GM23248 (cell line): ENCODE measurements at regions not wholly inside any gene's neighbourhood (a gene's known extent, or its start where the extent isn't known, plus 50 kb on each side); places are given as distances from the start of the nearest gene placed in this dataset.

Experiments
- DNase-seq: peaks from one replicate; pipeline ENCODE4 v3.0.0-alpha.2; 2015
- H2AFZ ChIP-seq: fragments of 200-600 bp; sonication (generic); 2 replicates; pipeline ENCODE4 v1.6.1; 2016; ENCODE audit warnings: antibody characterized with exemption
- H3F3A ChIP-seq: fragments of 200-600 bp; sonication (generic); 2 replicates; pipeline ENCODE4 v1.6.1; 2016; ENCODE audit warnings: mild to moderate bottlenecking, antibody characterized with exemption, mixed run types; ENCODE audit not compliant: insufficient read depth
- H3K27ac ChIP-seq: fragments of 200-600 bp; sonication (generic); 2 replicates; pipeline ENCODE4 v1.5.1; 2016; ENCODE audit warnings: mild to moderate bottlenecking
- H3K27me3 ChIP-seq: fragments of 200-600 bp; sonication (generic); replicated peaks from 2 replicates; pipeline ENCODE4 v1.6.1; 2016; ENCODE audit warnings: mild to moderate bottlenecking; ENCODE audit not compliant: insufficient read depth
- H3K36me3 ChIP-seq: fragments of 200-600 bp; sonication (generic); 2 replicates; pipeline ENCODE4 v1.6.1; 2016; ENCODE audit warnings: low read depth, mild to moderate bottlenecking
- H3K4me1 ChIP-seq: fragments of 200-600 bp; sonication (generic); 2 replicates; pipeline ENCODE4 v1.6.1; 2016; ENCODE audit warnings: mild to moderate bottlenecking; ENCODE audit not compliant: insufficient read depth
- H3K4me2 ChIP-seq: fragments of 200-600 bp; sonication (generic); one replicate; pipeline ENCODE4 v1.6.1; 2016; ENCODE audit warnings: mild to moderate bottlenecking; ENCODE audit not compliant: unreplicated experiment
- H3K4me3 ChIP-seq: fragments of 200-600 bp; sonication (generic); 2 replicates; pipeline ENCODE4 v1.5.1; 2016; ENCODE audit warnings: mild to moderate bottlenecking
- H3K79me2 ChIP-seq: fragments of 200-600 bp; sonication (generic); 2 replicates; pipeline ENCODE4 v1.6.1; 2016; ENCODE audit warnings: mild to moderate bottlenecking; ENCODE audit not compliant: insufficient read depth
- H3K9ac ChIP-seq: fragments of 200-600 bp; sonication (generic); 2 replicates; pipeline ENCODE4 v1.6.1; 2016; ENCODE audit warnings: mild to moderate bottlenecking
- H3K9me2 ChIP-seq: fragments of 200-600 bp; sonication (generic); 2 replicates; pipeline ENCODE4 v1.6.1; 2016; ENCODE audit warnings: mixed run types, mild to moderate bottlenecking, moderate library complexity; ENCODE audit not compliant: insufficient read depth
- H3K9me3 ChIP-seq: fragments of 200-600 bp; sonication (generic); one replicate; pipeline ENCODE4 v1.6.1; 2017; ENCODE audit warnings: low read depth
- H4K20me1 ChIP-seq: fragments of 200-600 bp; sonication (generic); 2 replicates; pipeline ENCODE4 v1.6.0; 2016; ENCODE audit not compliant: insufficient read depth
- EZH2 ChIP-seq: fragments of 200-600 bp; sonication (generic); IDR thresholded peaks from 2 replicates; pipeline ENCODE4 v1.6.1; 2018; ENCODE audit warnings: antibody characterized with exemption, mild to moderate bottlenecking; ENCODE audit not compliant: insufficient read depth, poor library complexity, severe bottlenecking
- EZH2phosphoT487 ChIP-seq: fragments of 200-600 bp; sonication (generic); IDR thresholded peaks from 2 replicates; pipeline ENCODE4 v1.6.1; 2018; ENCODE audit warnings: antibody characterized with exemption, moderate library complexity, mild to moderate bottlenecking, low read depth; ENCODE audit not compliant: insufficient read depth
- WGBS, 2 experiments: methylation state at CpG; one replicate each; pipeline ENCODE4 v1.1.6; 2015 to 2017; ENCODE audit warnings: low lambda C conversion rate in 2 of 2, low coverage in 1 of 2; ENCODE audit errors: missing lambda C conversion rate in 2 of 2; 5-methylcytosine and 5-hydroxymethylcytosine counted together
- in situ Hi-C: fragments of 300-500 bp; cut with MboI; formaldehyde crosslinking; loops from 2 replicates; pipeline ENCODE4 v1.15.0; 2020

GRCh38 chr6:66993272-66993671 is 1286.2 kb upstream of the EYS start:
- H3K36me3 ChIP-seq: no peaks in the 10 kb centered on the region
- in situ Hi-C loops: no loop called here
- no peaks in the 10 kb centered on the region for H3K4me1 ChIP-seq
- no peaks in the 10 kb centered on the region for H3K27me3 ChIP-seq
- H2AFZ ChIP-seq: no peak overlapping the region
- H3K9me2 ChIP-seq: no peaks in the 10 kb centered on the region
- H3K27ac ChIP-seq: no peak overlapping the region
- no peak for TF ChIP-seq EZH2phosphoT487
- TF ChIP-seq EZH2: no peak
- DNase-seq: no peak
- H3K4me3 ChIP-seq: no peak overlapping the region
- H4K20me1 ChIP-seq: no peaks in the 10 kb centered on the region
- no peaks in the 10 kb centered on the region for H3K79me2 ChIP-seq
- H3K9me3 ChIP-seq: no peaks in the 10 kb centered on the region
- WGBS, 2 experiments: 38 to 50% methylated on average over 3 of the region's 3 CpGs
- no peak overlapping the region for H3K4me2 ChIP-seq
- no peak overlapping the region for H3K9ac ChIP-seq
- H3F3A ChIP-seq: no peaks in the 10 kb centered on the region

- Histone ChIP-seq H3K9ac (no peak overlapping the region), H3K36me3 (no peaks in the 10 kb centered on the region), H3K4me1 (no peaks in the 10 kb centered on the region), H3K9me3 (no peaks in the 10 kb centered on the region), H3F3A (no peaks in the 10 kb centered on the region), H2AFZ (no peak overlapping the region), H4K20me1 (no peaks in the 10 kb centered on the region), H3K9me2 (no peaks in the 10 kb centered on the region), H3K4me3 (no peak overlapping the region), H3K4me2 (no peak overlapping the region), H3K27ac (no peak overlapping the region), H3K27me3 (no peaks in the 10 kb centered on the region), H3K79me2 (no peaks in the 10 kb centered on the region)
- TF ChIP-seq EZH2phosphoT487 (no peak), EZH2 (no peak)
- 13 to 14% methylated on average over 4 of the region's 4 CpGs for WGBS, 2 experiments
- DNase-seq: no peak
- in situ Hi-C loops: no loop called here
Measured at GRCh38 chr6:66992660-66993059, 1285.6 kb upstream of the EYS start.

- Histone ChIP-seq H3K36me3 (no peaks in the 10 kb centered on the region), H3K27me3 (no peaks in the 10 kb centered on the region), H3K4me1 (no peaks in the 10 kb centered on the region), H3K9me3 (no peaks in the 10 kb centered on the region), H2AFZ (no peak overlapping the region), H3K27ac (no peak overlapping the region), H3F3A (no peaks in the 10 kb centered on the region), H3K4me3 (no peak overlapping the region), H3K79me2 (no peaks in the 10 kb centered on the region), H3K4me2 (no peak overlapping the region), H3K9ac (no peak overlapping the region), H3K9me2 (no peaks in the 10 kb centered on the region), H4K20me1 (no peaks in the 10 kb centered on the region)
- DNase-seq: no peak
- TF ChIP-seq EZH2 (no peak), EZH2phosphoT487 (no peak)
- in situ Hi-C loops: no loop called here
Measured at GRCh38 chr6:66986940-66987339, 1279.9 kb upstream of the EYS start.

- Histone ChIP-seq H3K27me3 (no peaks in the 10 kb centered on the region), H3K79me2 (no peaks in the 10 kb centered on the region), H3K9me2 (no peaks in the 10 kb centered on the region), H3F3A (no peaks in the 10 kb centered on the region), H2AFZ (no peak overlapping the region), H3K9me3 (peaks cover 3% of the 10 kb centered on the region), H3K4me2 (no peak overlapping the region), H3K9ac (no peak overlapping the region), H3K36me3 (no peaks in the 10 kb centered on the region), H4K20me1 (no peaks in the 10 kb centered on the region), H3K4me3 (no peak overlapping the region), H3K4me1 (no peaks in the 10 kb centered on the region), H3K27ac (no peak overlapping the region)
- DNase-seq: no peak
- 11 to 23% methylated on average over 1 of the region's 1 CpG for WGBS, 2 experiments
- no peak for TF ChIP-seq EZH2
- no peak for TF ChIP-seq EZH2phosphoT487
- in situ Hi-C loops: no loop called here
Measured at GRCh38 chr6:66985816-66986215, 1278.8 kb upstream of the EYS start.

- no peak overlapping the region for H3K27ac ChIP-seq
- WGBS, 2 experiments: 30 to 41% methylated on average over 1 of the region's 1 CpG
Measured at GRCh38 chr6:66970373-66970772, 1263.3 kb upstream of the EYS start.

More at GRCh38 chr6:66970373-66970772, 1263.3 kb upstream of the EYS start:
- H3K79me2 ChIP-seq: no peaks in the 10 kb centered on the region
- H3K4me3 ChIP-seq: no peak overlapping the region
- no peaks in the 10 kb centered on the region for H3K4me1 ChIP-seq
- H3K9ac ChIP-seq: no peak overlapping the region
- no peak for DNase-seq
- no peaks in the 10 kb centered on the region for H3K27me3 ChIP-seq
- in situ Hi-C loops: no loop called here
- no peaks in the 10 kb centered on the region for H3K36me3 ChIP-seq
- H4K20me1 ChIP-seq: no peaks in the 10 kb centered on the region
- no peak overlapping the region for H3K4me2 ChIP-seq
- TF ChIP-seq EZH2 (no peak), EZH2phosphoT487 (no peak)
- no peaks in the 10 kb centered on the region for H3F3A ChIP-seq
- H2AFZ ChIP-seq: no peak overlapping the region
- H3K9me2 ChIP-seq: no peaks in the 10 kb centered on the region; the same call in 1 of the 2 replicates
- peaks cover 5% of the 10 kb centered on the region for H3K9me3 ChIP-seq
